ENCODE measurements at regions not wholly inside any gene's neighbourhood (a gene's known extent, or its start where the extent isn't known, plus 50 kb on each side); places are given as distances from the start of the nearest gene placed in this dataset.
A peak's percentile ranks its signal among the peaks of the same experiment; 100 is the strongest.
"Not testable (repeated sequence)": the region's sequence is repeated elsewhere in the genome, so short reads cannot be mapped to it uniquely, and the experiment has no call there.

DNA sequence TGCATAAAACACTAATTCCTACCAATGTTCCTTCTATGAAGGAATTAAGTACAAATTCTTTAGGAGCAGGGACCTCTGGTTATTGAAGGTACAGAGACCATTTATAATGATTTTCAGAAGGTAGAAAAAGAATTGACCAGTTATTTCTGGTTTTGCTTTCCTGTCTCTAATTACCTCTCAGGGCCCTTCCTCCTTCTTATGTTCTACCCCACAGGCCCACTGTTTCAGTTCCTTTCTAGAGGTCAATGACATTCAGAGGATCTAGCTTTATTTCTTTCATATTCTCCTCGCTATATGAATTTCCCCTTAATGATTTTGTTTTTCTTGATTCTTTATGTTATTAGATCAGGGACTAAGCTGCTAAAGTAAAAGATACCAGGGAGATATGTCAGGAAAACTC lies 345.0 kb upstream of the SPRY2 start:
- Histone ChIP-seq H3K27me3 (ENCODE audit: control insufficient read depth, insufficient read depth, low read length) (no peaks in the 10 kb centered on the region), H3K36me3 (ENCODE audit: control insufficient read depth, insufficient read depth, low read length) (no peaks in the 10 kb centered on the region)

DNA sequence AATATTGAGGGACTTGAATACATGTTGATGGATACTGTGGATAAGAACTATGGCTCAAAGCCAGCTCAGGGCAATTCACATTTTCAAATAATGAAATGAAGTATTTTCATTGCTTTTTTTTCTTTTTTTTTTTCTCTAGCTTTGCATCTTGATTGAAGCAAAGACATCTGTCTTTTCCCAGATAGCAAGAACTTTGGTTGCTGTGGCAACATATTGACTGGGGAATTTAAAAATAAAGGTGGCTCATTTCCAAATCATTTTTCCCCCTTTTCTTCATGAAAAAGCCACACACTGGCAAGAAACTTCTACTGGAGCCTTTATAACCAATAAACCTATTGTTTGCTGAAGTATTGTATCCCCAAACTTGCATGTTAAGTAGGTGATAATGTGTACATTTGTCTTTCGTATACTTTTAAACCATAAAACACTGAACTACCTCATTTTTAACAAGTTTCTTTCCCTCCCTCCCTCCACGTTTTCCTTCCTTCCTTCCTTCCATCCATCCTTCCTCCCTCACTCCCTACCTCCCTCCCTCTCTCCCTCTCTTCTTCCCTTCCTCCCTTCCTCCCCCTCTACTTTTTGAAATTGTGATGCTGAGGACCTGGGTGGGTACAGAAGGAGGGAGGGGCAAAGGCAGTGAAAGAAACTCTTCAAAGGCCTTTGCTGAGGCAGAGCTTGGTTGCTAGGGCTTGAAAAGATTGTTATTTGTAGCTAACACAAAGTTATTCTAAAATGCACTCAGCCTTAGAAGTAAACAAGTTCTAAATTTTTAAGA lies 343.5 kb upstream of the SPRY2 start:
- Histone ChIP-seq H3K27me3 (ENCODE audit: control insufficient read depth, insufficient read depth, low read length) (no peaks in the 10 kb centered on the region), H3K9me3 (ENCODE audit: control insufficient read depth, insufficient read depth, low read length) (peaks cover 2% of the 10 kb centered on the region), H3K4me1 (ENCODE audit: control insufficient read depth, insufficient read depth, low read length) (no peaks in the 10 kb centered on the region), H3K36me3 (ENCODE audit: control insufficient read depth, insufficient read depth, low read length) (no peaks in the 10 kb centered on the region), H3K27ac (ENCODE audit: low read depth, low read length) (no peak overlapping the region), H3K4me3 (ENCODE audit: low read depth, low read length) (no peak overlapping the region)
- WGBS (ENCODE audit: insufficient coverage): no CpG with 5 or more reads among the region's 2 CpGs
- peak in 3 of 6 donors; percentile 7 to 77 (median 49) for DNase-seq (ENCODE audit: low read depth in 4 of 6, low spot score in 6 of 6)

More for the DNA sequence above, 345.0 kb upstream of the SPRY2 start:
- WGBS (ENCODE audit: insufficient coverage): no CpG with 5 or more reads among the region's 1 CpG
- DNase-seq (ENCODE audit: low read depth in 4 of 6, low spot score in 6 of 6): no peak
- no peak overlapping the region for H3K4me3 ChIP-seq (ENCODE audit: low read depth, low read length)
- no peak overlapping the region for H3K27ac ChIP-seq (ENCODE audit: low read depth, low read length)
- H3K4me1 ChIP-seq (ENCODE audit: control insufficient read depth, insufficient read depth, low read length): no peaks in the 10 kb centered on the region
- peaks cover 2% of the 10 kb centered on the region for H3K9me3 ChIP-seq (ENCODE audit: control insufficient read depth, insufficient read depth, low read length)

DNA sequence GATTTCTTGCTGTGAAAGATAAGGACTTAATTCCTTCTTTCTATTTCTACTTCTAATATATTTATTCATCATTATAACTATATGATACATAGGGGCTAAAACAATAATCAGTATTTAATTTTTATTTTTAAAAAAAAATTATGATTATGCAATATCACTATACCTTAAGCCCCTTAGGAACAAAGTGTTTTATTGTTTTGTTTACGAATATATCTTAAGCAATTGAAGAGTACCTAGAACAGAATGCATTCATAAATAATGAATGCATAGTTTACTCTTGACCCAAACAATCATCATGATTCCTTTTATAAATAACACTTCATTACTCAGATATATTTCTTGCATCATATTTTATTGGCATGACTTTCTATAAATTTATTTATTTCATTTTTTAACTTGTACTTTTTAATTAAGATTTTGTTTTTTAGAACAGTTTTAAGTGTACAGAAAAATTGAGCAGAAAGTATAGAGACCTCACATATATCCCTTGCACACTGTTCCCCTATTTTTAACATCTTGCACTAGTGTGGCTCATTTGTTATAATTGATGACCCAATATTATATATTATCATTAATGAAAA lies 339.9 kb upstream of the SPRY2 start:
- H3K27me3 ChIP-seq (ENCODE audit: control insufficient read depth, insufficient read depth, low read length): no peaks in the 10 kb centered on the region
- no CpG with 5 or more reads among the region's 1 CpG for WGBS (ENCODE audit: insufficient coverage)
- H3K4me1 ChIP-seq (ENCODE audit: control insufficient read depth, insufficient read depth, low read length): no peaks in the 10 kb centered on the region
- peaks cover 8% of the 10 kb centered on the region for H3K9me3 ChIP-seq (ENCODE audit: control insufficient read depth, insufficient read depth, low read length)
- no peak overlapping the region for H3K27ac ChIP-seq (ENCODE audit: low read depth, low read length)
- H3K36me3 ChIP-seq (ENCODE audit: control insufficient read depth, insufficient read depth, low read length): no peaks in the 10 kb centered on the region
- no peak overlapping the region for H3K4me3 ChIP-seq (ENCODE audit: low read depth, low read length)
- DNase-seq (ENCODE audit: low read depth in 4 of 6, low spot score in 6 of 6): no peak

DNA sequence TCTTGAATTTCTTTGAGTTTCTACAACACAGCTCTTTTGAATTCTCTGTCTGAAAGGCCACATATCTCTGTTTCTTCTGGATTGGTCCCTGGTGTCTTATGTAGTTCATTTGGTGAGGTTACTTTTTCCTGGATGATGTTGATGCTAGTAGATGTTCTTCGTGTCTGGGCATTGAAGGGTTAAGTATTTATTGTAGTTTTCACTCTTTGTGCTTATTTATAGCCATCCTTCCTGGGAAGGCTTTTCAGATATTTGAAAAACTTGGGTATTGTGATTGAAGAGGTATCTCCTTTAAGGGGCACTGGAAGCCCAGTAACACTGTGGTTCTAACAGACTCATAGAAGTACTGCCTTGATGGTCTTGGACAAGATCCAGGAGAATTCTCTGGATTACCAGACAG lies 338.5 kb upstream of the SPRY2 start:
- no peak for DNase-seq (ENCODE audit: low read depth in 4 of 6, low spot score in 6 of 6)
- Histone ChIP-seq H3K27me3 (ENCODE audit: control insufficient read depth, insufficient read depth, low read length) (no peaks in the 10 kb centered on the region), H3K36me3 (ENCODE audit: control insufficient read depth, insufficient read depth, low read length) (no peaks in the 10 kb centered on the region), H3K4me1 (ENCODE audit: control insufficient read depth, insufficient read depth, low read length) (no peaks in the 10 kb centered on the region), H3K27ac (ENCODE audit: low read depth, low read length) (no peak overlapping the region), H3K4me3 (ENCODE audit: low read depth, low read length) (no peak overlapping the region), H3K9me3 (ENCODE audit: control insufficient read depth, insufficient read depth, low read length) (peaks cover 8% of the 10 kb centered on the region)
- WGBS (ENCODE audit: insufficient coverage): 100% methylated on average over 1 of the region's 1 CpG

DNA sequence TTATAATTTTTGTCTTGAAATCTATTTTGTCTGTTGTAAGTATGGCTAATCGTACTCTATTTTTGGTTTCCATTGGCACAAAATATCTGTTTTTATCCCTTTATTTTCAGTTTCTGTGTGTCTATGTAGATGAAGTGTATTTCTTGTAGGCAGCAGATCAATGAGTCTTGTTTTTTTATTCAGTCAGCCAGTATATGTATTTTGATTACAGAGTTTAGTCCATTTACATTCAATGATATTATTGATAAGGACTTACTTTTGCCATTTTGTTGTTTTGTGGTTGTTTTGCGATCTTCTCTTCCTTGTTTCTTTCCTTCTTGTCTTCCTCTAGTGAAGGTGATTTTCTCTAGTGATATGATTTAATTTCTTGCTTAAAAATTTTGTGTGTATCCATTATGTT lies 336.3 kb upstream of the SPRY2 start:
- H3K9me3 ChIP-seq (ENCODE audit: control insufficient read depth, insufficient read depth, low read length): peaks cover 8% of the 10 kb centered on the region
- H3K4me3 ChIP-seq (ENCODE audit: low read depth, low read length): no peak overlapping the region
- DNase-seq (ENCODE audit: low read depth in 4 of 6, low spot score in 6 of 6): no peak
- no CpG with 5 or more reads among the region's 2 CpGs for WGBS (ENCODE audit: insufficient coverage)
- no peaks in the 10 kb centered on the region for H3K27me3 ChIP-seq (ENCODE audit: control insufficient read depth, insufficient read depth, low read length)
- H3K27ac ChIP-seq (ENCODE audit: low read depth, low read length): no peak overlapping the region
- no peaks in the 10 kb centered on the region for H3K36me3 ChIP-seq (ENCODE audit: control insufficient read depth, insufficient read depth, low read length)
- H3K4me1 ChIP-seq (ENCODE audit: control insufficient read depth, insufficient read depth, low read length): no peaks in the 10 kb centered on the region

DNA sequence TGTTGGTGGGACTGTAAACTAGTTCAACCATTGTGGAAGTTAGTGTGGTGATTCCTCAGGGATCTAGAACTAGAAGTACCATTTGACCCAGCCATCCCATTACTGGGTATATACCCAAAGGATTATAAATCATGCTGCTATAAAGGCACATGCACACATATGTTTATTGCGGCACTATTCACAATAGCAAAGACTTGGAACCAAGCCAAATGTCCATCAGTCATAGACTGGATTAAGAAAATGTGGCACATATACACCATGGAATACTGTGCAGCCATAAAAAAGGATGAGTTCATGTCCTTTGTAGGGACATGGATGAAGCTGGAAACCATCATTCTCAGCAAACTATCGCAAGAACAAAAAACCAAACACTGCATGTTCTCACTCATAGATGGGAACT lies 334.5 kb upstream of the SPRY2 start:
- H3K27me3 ChIP-seq (ENCODE audit: control insufficient read depth, insufficient read depth, low read length); DNase-seq (ENCODE audit: low read depth in 4 of 6, low spot score in 6 of 6); H3K9me3 ChIP-seq (ENCODE audit: control insufficient read depth, insufficient read depth, low read length); H3K4me1 ChIP-seq (ENCODE audit: control insufficient read depth, insufficient read depth, low read length); H3K4me3 ChIP-seq (ENCODE audit: low read depth, low read length); H3K36me3 ChIP-seq (ENCODE audit: control insufficient read depth, insufficient read depth, low read length); H3K27ac ChIP-seq (ENCODE audit: low read depth, low read length): not testable (repeated sequence)
- WGBS (ENCODE audit: insufficient coverage): no CpG with 5 or more reads among the region's 2 CpGs

DNA sequence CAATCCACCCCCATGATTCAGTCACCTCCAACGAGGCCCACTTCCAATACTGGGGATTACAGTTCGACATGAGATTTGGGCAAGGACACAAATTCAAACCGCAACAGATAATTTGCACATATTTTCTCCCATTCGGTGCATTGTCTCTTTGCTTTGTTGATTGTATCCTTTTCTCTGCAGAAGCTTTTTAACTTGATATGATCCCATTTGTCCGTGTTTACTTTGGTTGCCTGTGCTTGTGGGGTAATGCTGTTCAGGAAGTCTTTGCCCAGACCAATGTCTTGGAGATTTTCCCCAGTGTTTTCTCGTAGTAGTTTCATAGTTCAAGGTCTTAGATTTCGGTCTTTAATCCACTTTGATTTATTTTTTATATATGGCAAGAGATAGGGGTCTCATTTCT lies 330.8 kb upstream of the SPRY2 start:
- H3K4me3 ChIP-seq (ENCODE audit: low read depth, low read length): no peak overlapping the region

DNA sequence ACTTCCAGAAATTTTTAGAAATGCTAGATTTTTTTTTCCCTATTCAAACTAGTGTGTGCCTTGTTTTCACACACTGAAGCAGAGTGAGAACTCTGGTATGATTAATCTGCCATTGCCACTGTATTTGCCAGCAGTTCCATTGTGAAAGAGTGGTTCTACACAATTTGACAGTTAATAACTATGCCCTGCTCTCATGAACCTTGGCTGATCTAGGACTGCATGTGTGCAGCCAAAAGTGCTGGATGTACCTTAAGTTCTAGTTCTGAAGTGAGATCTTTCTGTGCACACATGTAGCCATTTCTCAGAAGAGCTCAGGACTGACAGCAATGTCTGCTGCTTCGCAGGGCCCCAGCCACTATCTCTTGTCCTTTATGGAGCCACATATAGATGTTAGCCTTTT lies 328.2 kb upstream of the SPRY2 start:
- no peaks in the 10 kb centered on the region for H3K36me3 ChIP-seq (ENCODE audit: control insufficient read depth, insufficient read depth, low read length)
- no CpG with 5 or more reads among the region's 1 CpG for WGBS (ENCODE audit: insufficient coverage)
- no peak for DNase-seq (ENCODE audit: low read depth in 4 of 6, low spot score in 6 of 6)
- no peaks in the 10 kb centered on the region for H3K27me3 ChIP-seq (ENCODE audit: control insufficient read depth, insufficient read depth, low read length)
- H3K4me3 ChIP-seq (ENCODE audit: low read depth, low read length): no peak overlapping the region
- no peaks in the 10 kb centered on the region for H3K9me3 ChIP-seq (ENCODE audit: control insufficient read depth, insufficient read depth, low read length)
- H3K4me1 ChIP-seq (ENCODE audit: control insufficient read depth, insufficient read depth, low read length): no peaks in the 10 kb centered on the region
- H3K27ac ChIP-seq (ENCODE audit: low read depth, low read length): no peak overlapping the region

More for the DNA sequence above, 330.8 kb upstream of the SPRY2 start:
- Histone ChIP-seq H3K27me3 (ENCODE audit: control insufficient read depth, insufficient read depth, low read length) (no peaks in the 10 kb centered on the region), H3K9me3 (ENCODE audit: control insufficient read depth, insufficient read depth, low read length) (no peaks in the 10 kb centered on the region), H3K4me1 (ENCODE audit: control insufficient read depth, insufficient read depth, low read length) (no peaks in the 10 kb centered on the region), H3K36me3 (ENCODE audit: control insufficient read depth, insufficient read depth, low read length) (no peaks in the 10 kb centered on the region), H3K27ac (ENCODE audit: low read depth, low read length) (no peak overlapping the region)
- no peak for DNase-seq (ENCODE audit: low read depth in 4 of 6, low spot score in 6 of 6)
- WGBS (ENCODE audit: insufficient coverage): 100% methylated on average over 1 of the region's 7 CpGs

DNA sequence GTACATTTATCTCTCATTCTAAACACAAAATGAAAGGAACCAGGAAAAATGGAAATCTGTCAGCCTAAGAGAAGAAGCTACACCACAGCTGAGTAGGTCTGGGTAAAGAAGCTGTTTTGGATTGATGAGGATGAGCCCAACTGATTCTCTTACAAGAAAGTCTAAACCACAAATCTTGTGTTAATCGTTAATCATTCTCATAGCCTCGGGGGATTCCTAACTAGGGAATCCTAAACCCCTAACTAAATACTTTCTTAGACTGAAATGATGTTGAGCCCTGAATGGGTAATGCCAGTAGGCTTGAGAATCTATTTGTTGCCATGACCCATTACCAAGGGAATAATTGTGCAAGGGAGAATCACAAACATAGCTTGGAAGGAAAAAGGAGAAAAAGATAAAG lies 327.5 kb upstream of the SPRY2 start:
- WGBS (ENCODE audit: insufficient coverage): no CpG with 5 or more reads among the region's 2 CpGs
- no peak overlapping the region for H3K4me3 ChIP-seq (ENCODE audit: low read depth, low read length)
- no peak for DNase-seq (ENCODE audit: low read depth in 4 of 6, low spot score in 6 of 6)

More for the DNA sequence above, 327.5 kb upstream of the SPRY2 start:
- H3K36me3 ChIP-seq (ENCODE audit: control insufficient read depth, insufficient read depth, low read length): no peaks in the 10 kb centered on the region
- no peaks in the 10 kb centered on the region for H3K9me3 ChIP-seq (ENCODE audit: control insufficient read depth, insufficient read depth, low read length)
- no peak overlapping the region for H3K27ac ChIP-seq (ENCODE audit: low read depth, low read length)
- no peaks in the 10 kb centered on the region for H3K4me1 ChIP-seq (ENCODE audit: control insufficient read depth, insufficient read depth, low read length)
- no peaks in the 10 kb centered on the region for H3K27me3 ChIP-seq (ENCODE audit: control insufficient read depth, insufficient read depth, low read length)
